AG08395 (cell line): ENCODE measurements at regions not wholly inside any gene's neighbourhood (a gene's known extent, or its start where the extent isn't known, plus 50 kb on each side); places are given as distances from the start of the nearest gene placed in this dataset.

Experiments
- DNase-seq: peaks from one replicate; pipeline ENCODE4 v3.0.0; 2012; ENCODE audit warnings: mixed read lengths, low spot score

DNA sequence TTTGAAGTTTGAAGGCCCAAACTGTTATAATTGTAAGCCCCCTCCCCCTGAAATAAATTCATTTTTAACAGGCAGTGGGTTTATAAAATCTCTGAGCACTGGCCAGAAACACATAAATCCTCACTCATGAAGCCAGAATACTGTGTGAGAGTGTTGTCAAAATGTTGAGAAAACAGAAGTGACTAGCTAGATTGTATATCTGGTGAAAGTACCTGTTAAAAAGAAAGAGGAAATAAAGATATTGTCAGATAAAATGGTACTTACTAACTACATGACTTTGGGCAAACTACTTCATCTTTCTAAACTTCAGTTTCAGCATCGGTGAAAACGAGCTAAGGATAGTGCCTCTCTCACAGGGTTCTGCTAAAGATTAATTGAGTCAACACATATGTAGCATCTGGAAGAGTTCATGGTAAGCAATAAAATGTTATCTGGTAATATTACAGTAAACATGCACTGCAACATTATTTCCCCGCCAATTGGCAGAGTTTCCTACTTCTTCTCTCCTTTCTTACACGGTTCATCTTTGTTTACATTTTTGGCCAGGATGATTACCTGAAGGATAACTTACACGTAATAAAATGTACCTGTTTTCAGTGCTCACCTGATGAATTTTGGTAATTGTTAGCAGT lies 202.5 kb upstream of the CHRM2 start:
- DNase-seq: no peak

- DNase-seq: no peak
Measured at GRCh38 chr7:136664537-136664936, 203.9 kb upstream of the CHRM2 start.

DNA sequence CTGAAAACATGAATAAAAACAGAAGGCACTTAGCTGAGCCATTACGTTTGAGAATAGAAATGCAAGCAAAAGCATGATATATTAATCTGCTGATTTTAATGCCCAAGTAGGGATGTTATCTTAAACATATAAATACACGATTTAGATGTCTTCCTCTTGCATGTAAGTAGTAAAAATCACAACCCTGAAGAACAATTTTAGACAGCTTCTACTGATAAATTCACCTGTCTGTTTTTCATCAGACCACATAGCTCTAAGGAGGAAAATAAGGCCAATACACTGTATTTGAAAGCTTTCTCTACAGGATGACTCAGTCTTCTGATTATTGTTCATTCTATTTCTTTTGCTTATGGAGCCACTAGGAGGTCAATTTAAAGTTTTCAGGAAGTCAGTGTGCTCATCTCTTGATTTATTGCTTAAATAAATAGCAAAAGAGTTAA lies 210.9 kb upstream of the CHRM2 start:
- DNase-seq: no peak

GRCh38 chr7:136656516-136656915 lies 211.9 kb upstream of the CHRM2 start:
- no peak for DNase-seq

GRCh38 chr7:136655414-136655813 lies 213.0 kb upstream of the CHRM2 start:
- no peak for DNase-seq

DNA sequence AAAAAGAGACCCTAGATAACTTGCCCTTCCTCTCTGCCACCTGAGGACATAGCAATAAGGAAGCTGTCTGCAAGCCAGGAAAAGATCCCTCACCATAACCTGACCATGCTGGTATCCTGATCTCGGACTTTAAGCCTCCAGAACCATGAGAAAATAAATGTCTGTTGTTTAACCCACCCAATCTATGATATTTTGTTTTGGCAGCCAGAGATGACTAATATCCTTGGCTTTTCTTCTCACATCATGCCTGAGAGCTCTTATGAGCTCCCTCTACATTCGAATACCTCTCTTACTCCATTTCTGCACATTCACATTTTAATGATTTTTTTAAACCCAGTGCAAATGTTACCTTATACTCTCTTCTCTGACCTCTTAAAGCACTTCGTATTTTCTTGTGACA lies 214.0 kb upstream of the CHRM2 start:
- no peak for DNase-seq

GRCh38 chr7:136652635-136653370 lies 215.6 kb upstream of the CHRM2 start:
- DNase-seq: no peak

GRCh38 chr7:136640977-136641376 lies 227.5 kb upstream of the CHRM2 start:
- no peak for DNase-seq

DNA sequence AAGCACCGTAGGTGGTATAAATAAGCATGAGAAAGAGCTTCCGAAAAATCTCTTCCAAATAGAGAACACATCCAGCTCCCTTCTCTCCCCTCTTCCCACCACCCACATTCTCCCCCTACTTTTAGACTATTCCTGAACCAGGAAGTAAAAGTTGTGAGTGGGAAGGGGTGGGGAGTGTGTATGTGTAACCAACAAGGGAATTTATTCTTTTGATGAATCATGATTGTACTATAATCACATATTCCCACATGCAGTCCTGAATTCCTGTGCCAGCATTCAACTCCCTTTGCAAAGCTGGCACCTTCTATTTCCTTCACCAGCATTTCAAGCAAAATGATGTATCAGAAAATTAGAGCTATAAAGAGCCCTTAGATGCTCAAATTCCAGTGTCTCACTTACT lies 230.6 kb upstream of the CHRM2 start:
- no peak for DNase-seq

DNA sequence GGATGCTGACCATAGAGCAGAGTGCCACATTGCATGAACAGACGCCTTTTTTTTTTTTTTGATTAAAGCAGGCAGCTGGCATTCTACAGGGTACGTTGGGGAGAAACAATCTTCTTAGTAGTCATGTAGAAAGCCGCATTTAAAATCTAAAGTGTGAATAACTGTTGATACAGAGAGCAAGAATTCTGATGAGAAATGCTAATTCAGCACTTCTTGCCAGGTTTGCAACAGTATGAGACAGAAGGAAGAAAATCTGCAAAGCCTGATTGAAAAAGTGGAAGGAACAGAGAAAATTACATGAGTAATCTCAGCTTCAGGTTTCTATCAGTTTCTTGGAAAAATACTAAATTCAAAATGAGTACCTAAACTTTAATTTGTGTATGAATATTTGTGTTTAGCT lies 232.7 kb upstream of the CHRM2 start:
- DNase-seq: no peak

GRCh38 chr7:136618818-136619217 lies 249.6 kb upstream of the CHRM2 start:
- DNase-seq: no peak

GRCh38 chr7:136617176-136617575 lies 251.3 kb upstream of the CHRM2 start:
- no peak for DNase-seq

- DNase-seq: no peak
Measured at GRCh38 chr7:136605532-136606329, 262.7 kb upstream of the CHRM2 start.

DNA sequence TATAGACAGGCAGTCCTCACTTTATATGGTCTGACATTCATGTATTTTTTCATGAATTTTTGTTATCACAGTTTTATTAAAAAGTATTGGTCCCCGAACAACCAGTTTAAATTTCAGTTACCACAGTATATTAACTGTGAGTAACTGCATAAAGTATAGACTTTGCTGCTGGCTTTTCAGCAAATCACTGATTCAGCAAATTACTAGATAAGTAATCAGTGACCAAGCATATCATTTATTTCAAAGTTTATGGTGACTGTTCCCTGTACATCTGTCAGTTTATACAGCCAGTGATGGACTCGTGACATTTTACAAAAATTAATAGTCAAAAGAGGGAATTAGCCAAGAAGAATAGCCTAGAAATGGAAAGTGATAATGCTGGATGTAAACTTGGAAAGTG lies 266.7 kb upstream of the CHRM2 start:
- DNase-seq: no peak

- DNase-seq: no peak
Measured at GRCh38 chr7:136600475-136600874, 268.0 kb upstream of the CHRM2 start.

DNA sequence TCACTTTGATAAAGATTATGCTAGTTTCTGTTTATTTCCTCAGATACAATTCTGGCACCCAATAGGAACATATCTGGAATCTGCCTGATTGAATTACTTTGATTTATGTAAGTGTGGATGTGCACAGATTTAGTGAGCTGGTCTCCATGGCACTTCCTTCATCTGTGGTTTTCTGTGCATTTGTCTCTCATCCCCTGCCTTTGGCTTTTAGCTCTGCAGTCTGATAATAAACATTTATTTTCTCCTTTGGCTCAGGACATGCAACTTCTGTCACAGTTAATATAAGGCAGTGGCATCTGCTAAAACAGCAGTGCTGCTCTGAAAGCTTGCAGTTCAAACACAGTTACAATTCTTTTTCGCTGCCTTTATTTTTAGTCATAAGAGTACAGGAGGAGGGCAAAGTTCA lies 273.7 kb upstream of the CHRM2 start:
- DNase-seq: no peak

GRCh38 chr7:136588216-136588615 lies 280.2 kb upstream of the CHRM2 start:
- DNase-seq: no peak

- no peak for DNase-seq
Measured at GRCh38 chr7:136585954-136586670, 282.3 kb upstream of the CHRM2 start.

DNA sequence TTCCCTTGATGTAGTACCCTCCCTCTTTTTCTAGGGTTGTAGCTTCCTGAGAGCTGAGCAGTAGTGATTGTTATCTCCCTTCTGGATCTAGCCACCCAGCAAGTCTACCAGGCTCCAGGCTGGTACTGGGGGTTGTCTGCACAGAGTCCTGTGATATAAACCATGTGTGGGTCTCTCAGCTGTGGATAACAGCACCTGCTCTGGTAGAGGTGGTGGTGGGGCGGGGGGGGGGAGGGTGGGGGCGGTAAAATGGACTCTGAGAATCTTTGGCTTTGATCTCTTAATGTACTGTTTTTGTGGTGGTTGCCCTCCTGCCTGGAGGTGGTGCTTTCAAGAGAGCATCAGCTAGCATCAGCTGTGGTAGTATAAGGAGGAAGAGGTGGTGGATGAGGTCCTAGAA lies 302.0 kb upstream of the CHRM2 start:
- DNase-seq: no peak

DNA sequence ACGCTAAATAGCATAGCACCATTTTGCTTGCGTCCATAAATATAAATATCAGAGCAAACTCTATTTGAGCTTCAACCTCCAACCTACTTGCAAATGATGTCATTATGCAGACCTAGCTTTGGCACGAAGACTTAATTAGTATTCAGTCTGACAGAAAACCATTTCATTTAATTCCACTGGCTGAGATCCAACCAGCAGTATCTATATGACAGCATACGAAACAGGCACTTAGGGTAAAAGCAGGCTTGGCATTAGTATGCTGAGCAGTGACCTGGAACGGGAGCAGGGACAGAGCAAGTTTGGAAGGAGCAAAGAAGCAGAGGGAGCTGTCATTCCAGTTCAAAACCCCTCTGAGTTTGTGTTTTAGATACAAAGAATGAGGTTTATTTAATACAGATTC lies 312.5 kb upstream of the CHRM2 start:
- no peak for DNase-seq

DNA sequence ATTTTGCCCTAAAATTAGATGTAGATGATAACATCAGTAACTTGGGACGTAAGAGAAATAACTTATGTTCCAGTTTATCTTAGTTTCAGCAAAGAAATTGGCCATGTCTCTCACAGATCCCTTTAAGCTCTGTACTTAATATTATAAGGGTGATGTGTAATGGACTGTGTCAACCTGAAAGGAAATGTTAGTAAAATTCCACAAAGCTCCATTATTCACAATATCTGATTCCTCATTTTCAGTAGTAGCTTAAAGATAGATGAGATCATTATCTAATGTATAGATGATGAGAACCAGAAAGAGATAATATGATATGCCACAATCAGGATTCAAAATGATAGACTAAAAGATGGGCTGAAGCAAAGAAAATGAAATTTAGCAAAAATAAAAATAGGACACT lies 316.8 kb upstream of the CHRM2 start:
- no peak for DNase-seq

GRCh38 chr7:136549756-136550155 lies 318.7 kb upstream of the CHRM2 start:
- DNase-seq: no peak
